ENCODE measurements at regions not wholly inside any gene's neighbourhood (a gene's known extent, or its start where the extent isn't known, plus 50 kb on each side); places are given as distances from the start of the nearest gene placed in this dataset.

DNA sequence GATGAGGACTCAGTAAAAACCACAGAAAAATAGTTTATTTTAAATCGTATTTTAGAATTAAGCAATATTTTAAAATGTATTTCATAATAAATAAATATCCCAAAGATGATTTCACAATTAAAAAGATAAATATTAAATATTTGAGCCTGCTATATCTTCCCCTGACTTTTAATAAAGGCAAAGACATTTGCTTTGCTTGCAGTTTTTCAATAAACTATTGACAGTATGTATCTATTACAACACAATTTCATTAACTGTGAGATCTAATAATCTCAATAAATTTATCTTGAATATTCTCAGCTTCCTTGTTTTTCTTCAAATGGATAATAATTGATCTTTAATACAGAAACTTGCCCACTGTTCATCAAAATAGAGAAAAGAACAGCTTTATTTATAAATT is 186.2 kb upstream of the TARS1 start:
- TF ChIP-seq, protein P1, sequence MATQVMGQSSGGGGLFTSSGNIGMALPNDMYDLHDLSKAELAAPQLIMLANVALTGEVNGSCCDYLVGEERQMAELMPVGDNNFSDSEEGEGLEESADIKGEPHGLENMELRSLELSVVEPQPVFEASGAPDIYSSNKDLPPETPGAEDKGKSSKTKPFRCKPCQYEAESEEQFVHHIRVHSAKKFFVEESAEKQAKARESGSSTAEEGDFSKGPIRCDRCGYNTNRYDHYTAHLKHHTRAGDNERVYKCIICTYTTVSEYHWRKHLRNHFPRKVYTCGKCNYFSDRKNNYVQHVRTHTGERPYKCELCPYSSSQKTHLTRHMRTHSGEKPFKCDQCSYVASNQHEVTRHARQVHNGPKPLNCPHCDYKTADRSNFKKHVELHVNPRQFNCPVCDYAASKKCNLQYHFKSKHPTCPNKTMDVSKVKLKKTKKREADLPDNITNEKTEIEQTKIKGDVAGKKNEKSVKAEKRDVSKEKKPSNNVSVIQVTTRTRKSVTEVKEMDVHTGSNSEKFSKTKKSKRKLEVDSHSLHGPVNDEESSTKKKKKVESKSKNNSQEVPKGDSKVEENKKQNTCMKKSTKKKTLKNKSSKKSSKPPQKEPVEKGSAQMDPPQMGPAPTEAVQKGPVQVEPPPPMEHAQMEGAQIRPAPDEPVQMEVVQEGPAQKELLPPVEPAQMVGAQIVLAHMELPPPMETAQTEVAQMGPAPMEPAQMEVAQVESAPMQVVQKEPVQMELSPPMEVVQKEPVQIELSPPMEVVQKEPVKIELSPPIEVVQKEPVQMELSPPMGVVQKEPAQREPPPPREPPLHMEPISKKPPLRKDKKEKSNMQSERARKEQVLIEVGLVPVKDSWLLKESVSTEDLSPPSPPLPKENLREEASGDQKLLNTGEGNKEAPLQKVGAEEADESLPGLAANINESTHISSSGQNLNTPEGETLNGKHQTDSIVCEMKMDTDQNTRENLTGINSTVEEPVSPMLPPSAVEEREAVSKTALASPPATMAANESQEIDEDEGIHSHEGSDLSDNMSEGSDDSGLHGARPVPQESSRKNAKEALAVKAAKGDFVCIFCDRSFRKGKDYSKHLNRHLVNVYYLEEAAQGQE (IDR thresholded peaks at IDR 0.05): no peak
- TF ChIP-seq RCOR1 (IDR thresholded peaks at IDR 0.05; ENCODE audit: low read depth, low read length) (no peak), MAZ (IDR thresholded peaks at IDR 0.05; ENCODE audit: borderline replicate concordance, low read depth, low read length) (no peak), KDM5A (IDR thresholded peaks at IDR 0.05) (no peak), E2F6 (IDR thresholded peaks at IDR 0.05; ENCODE audit: borderline replicate concordance, low read depth) (no peak), SREBF2 (IDR thresholded peaks at IDR 0.05) (no peak), CTCF (IDR thresholded peaks at IDR 0.05) (no peak), MAFK (IDR thresholded peaks at IDR 0.05; ENCODE audit: partially characterized antibody) (peak; percentile 32)

Measured in A549 (cell line).